CD14-positive monocyte (primary cell): ENCODE measurements at regions not wholly inside any gene's neighbourhood (a gene's known extent, or its start where the extent isn't known, plus 50 kb on each side); places are given as distances from the start of the nearest gene placed in this dataset.

Experiments
- DNase-seq, 3 donors: peaks; one replicate each; pipeline ENCODE4 v3.0.0-alpha.2; 2011 to 2022
- H2AFZ ChIP-seq: 2 replicates; pipeline ENCODE4 v1.6.0; 2012; ENCODE audit warnings: mild to moderate bottlenecking, low read depth, low read length, inconsistent platforms; ENCODE audit not compliant: insufficient read depth, poor library complexity, severe bottlenecking
- H3K27ac ChIP-seq, 2 donors: 1 replicate in 1 of 2; 2 replicates in 1 of 2; pipeline ENCODE4 v1.5.1; 2012 to 2013; ENCODE audit warnings: low read length in 2 of 2, control low read depth in 1 of 2, inconsistent platforms in 1 of 2, low read depth in 1 of 2, mild to moderate bottlenecking in 1 of 2
- H3K27me3 ChIP-seq, 2 donors: one replicate each; pipeline versions ENCODE4 v1.6.0 to v1.6.1; 2011 to 2013; ENCODE audit warnings: low read length in 2 of 2; ENCODE audit not compliant: control insufficient read depth in 2 of 2, insufficient read depth in 2 of 2
- H3K36me3 ChIP-seq, 2 donors: replicated peaks in 1 of 2; 1 replicate in 1 of 2; 2 replicates in 1 of 2; pipeline versions ENCODE4 v1.5.1 to v1.6.1; 2012 to 2013; ENCODE audit warnings: low read length in 2 of 2, control low read depth in 1 of 2, inconsistent platforms in 1 of 2, mild to moderate bottlenecking in 1 of 2; ENCODE audit not compliant: insufficient read depth in 2 of 2, control insufficient read depth in 1 of 2
- H3K4me1 ChIP-seq, 2 donors: 1 replicate in 1 of 2; 2 replicates in 1 of 2; pipeline versions ENCODE4 v1.5.1 to v1.6.1; 2012 to 2013; ENCODE audit warnings: low read length in 2 of 2, control low read depth in 1 of 2, inconsistent platforms in 1 of 2, mild to moderate bottlenecking in 1 of 2, moderate library complexity in 1 of 2; ENCODE audit not compliant: insufficient read depth in 2 of 2, control insufficient read depth in 1 of 2
- H3K4me2 ChIP-seq: replicated peaks from 2 replicates; pipeline ENCODE3; 2012; ENCODE audit warnings: low read length, moderate library complexity, mild to moderate bottlenecking; ENCODE audit not compliant: poor library complexity, severe bottlenecking; ENCODE audit errors: extremely low read depth
- H3K4me3 ChIP-seq, 3 experiments: fragments of 200-600 bp in 1 of 3; sonication (generic) in 1 of 3; replicated peaks in 1 of 3; 1 replicate in 2 of 3; 2 replicates in 1 of 3; pipeline ENCODE4 v1.5.1; 2011 to 2013; ENCODE audit warnings: low read length in 3 of 3, mild to moderate bottlenecking in 3 of 3, control low read depth in 2 of 3, low read depth in 2 of 3, inconsistent platforms in 1 of 3, moderate library complexity in 1 of 3
- H3K79me2 ChIP-seq: 2 replicates; pipeline ENCODE4 v1.6.0; 2012; ENCODE audit warnings: mild to moderate bottlenecking, control low read depth, inconsistent platforms, low read length, moderate library complexity; ENCODE audit not compliant: insufficient read depth
- H3K9ac ChIP-seq: 2 replicates; pipeline ENCODE4 v1.6.0; 2017; ENCODE audit warnings: low read length, mild to moderate bottlenecking; ENCODE audit not compliant: insufficient read depth, poor library complexity, severe bottlenecking
- H3K9me3 ChIP-seq, 2 donors: replicated peaks in 1 of 2; 1 replicate in 1 of 2; 2 replicates in 1 of 2; pipeline versions ENCODE4 v1.5.1 to v1.6.1; 2012 to 2013; ENCODE audit warnings: low read length in 2 of 2, control low read depth in 1 of 2; ENCODE audit not compliant: control insufficient read depth in 1 of 2, insufficient read depth in 1 of 2
- H4K20me1 ChIP-seq: 2 replicates; pipeline ENCODE4 v1.6.0; 2012; ENCODE audit warnings: mild to moderate bottlenecking, low read length, control low read depth, moderate library complexity; ENCODE audit not compliant: insufficient read depth
- H3K27ac Mint-ChIP-seq, 7 donors: one replicate each; pipeline ENCODE4 v1.8.0; 2020; ENCODE audit warnings: mild to moderate bottlenecking in 7 of 7, mixed read lengths in 7 of 7, moderate library complexity in 6 of 7, inconsistent platforms in 2 of 7
- H3K27me3 Mint-ChIP-seq, 3 donors: one replicate each; pipeline ENCODE4 v1.8.0; 2021 to 2022; ENCODE audit warnings: low read depth in 3 of 3, mild to moderate bottlenecking in 3 of 3, mixed read lengths in 3 of 3, moderate library complexity in 3 of 3, inconsistent platforms in 1 of 3
- H3K36me3 Mint-ChIP-seq, 2 donors: one replicate each; pipeline ENCODE4 v1.8.0; 2020; ENCODE audit warnings: mixed read lengths in 2 of 2, inconsistent platforms in 1 of 2, mild to moderate bottlenecking in 1 of 2
- H3K4me1 Mint-ChIP-seq: one replicate; pipeline ENCODE4 v1.8.0; 2020; ENCODE audit warnings: mild to moderate bottlenecking, mixed read lengths
- H3K4me3 Mint-ChIP-seq, 2 donors: one replicate each; pipeline ENCODE4 v1.8.0; 2020; ENCODE audit warnings: mild to moderate bottlenecking in 2 of 2, mixed read lengths in 2 of 2, moderate library complexity in 1 of 2
- H3K9me3 Mint-ChIP-seq, 7 donors: one replicate each; pipeline ENCODE4 v1.8.0; 2020 to 2022; ENCODE audit warnings: mixed read lengths in 7 of 7, mild to moderate bottlenecking in 6 of 7, moderate library complexity in 6 of 7, inconsistent platforms in 2 of 7
- CTCF ChIP-seq: fragments of 200-600 bp; IDR thresholded peaks from one replicate; pipeline ENCODE4 v1.8.0; 2022; ENCODE audit warnings: antibody characterized with exemption, mild to moderate bottlenecking
- WGBS: methylation state at CpG from one replicate; pipeline ENCODE4 v1.1.5; 2013; ENCODE audit warnings: missing lambda C conversion rate; ENCODE audit not compliant: insufficient coverage; 5-methylcytosine and 5-hydroxymethylcytosine counted together
- intact Hi-C, 2 donors: fragments of 100-400 bp; cut with micrococcal nuclease; formaldehyde crosslinking; loops; one replicate each; pipeline versions ENCODE4 v1.15.0 to v1.15.1; 2023

- H3K36me3 Mint-ChIP-seq, result no peaks in the 10 kb centered on the region
- H3K4me1 Mint-ChIP-seq, result peaks cover 56% of the 10 kb centered on the region
- peaks cover 0 to 2% (median 0%) of the 10 kb centered on the region in 7 donors for H3K9me3 Mint-ChIP-seq
- Histone ChIP-seq H3K27me3 (no peaks in the 10 kb centered on the region), H3K4me1 (peaks cover 51 to 56% of the 10 kb centered on the region in 2 donors), H3K9me3 (no peaks in the 10 kb centered on the region), H3K9ac (no peak overlapping the region), H3K36me3 (no peaks in the 10 kb centered on the region), H4K20me1 (no peaks in the 10 kb centered on the region), H3K4me2 (peak overlapping the region; percentile 32), H3K4me3 (peak overlapping the region in 1 of 3 experiments; percentile 29), H3K27ac (peak overlapping the region in 1 of 2 donors; percentile 63), H2AFZ (peak overlapping the region; percentile 44), H3K79me2 (no peaks in the 10 kb centered on the region)
- intact Hi-C loops, result no loop called here
- peaks cover 0 to 2% (median 2%) of the 10 kb centered on the region in 3 donors for H3K27me3 Mint-ChIP-seq
- no CpG with 5 or more reads among the region's 3 CpGs for WGBS
- H3K27ac Mint-ChIP-seq, result peak overlapping the region; percentile 48 to 94 (median 88)
- peak overlapping the region in 1 of 2 donors; percentile 64 for H3K4me3 Mint-ChIP-seq
- TF ChIP-seq CTCF, result no peak
- DNase-seq, result peak; percentile 38 to 68 (median 59)
These were observed 74.6 kb upstream of the GALNT5 start for GRCh38 chr2:157182834-157183396.

- no peak overlapping the region for H3K27ac ChIP-seq
- no peak overlapping the region for H3K4me2 ChIP-seq
- H3K4me1 Mint-ChIP-seq, result peaks cover 47% of the 10 kb centered on the region
- no peaks in the 10 kb centered on the region for H3K9me3 ChIP-seq
- no peaks in the 10 kb centered on the region for H4K20me1 ChIP-seq
- H3K27me3 Mint-ChIP-seq, result peaks cover 0 to 2% (median 2%) of the 10 kb centered on the region in 3 donors
- H3K27ac Mint-ChIP-seq, result peak overlapping the region in 2 of 7 donors; percentile 19 to 48
- 95% methylated on average over 3 of the region's 3 CpGs for WGBS
- TF ChIP-seq CTCF, result no peak
- intact Hi-C loops, result no loop called here
- no peaks in the 10 kb centered on the region for H3K36me3 Mint-ChIP-seq
- H3K79me2 ChIP-seq, result no peaks in the 10 kb centered on the region
- H2AFZ ChIP-seq, result no peak overlapping the region
- H3K4me1 ChIP-seq, result peaks cover 44 to 48% of the 10 kb centered on the region in 2 donors
- no peak overlapping the region for H3K4me3 ChIP-seq
- H3K27me3 ChIP-seq, result no peaks in the 10 kb centered on the region
- H3K9me3 Mint-ChIP-seq, result peaks cover 0 to 2% (median 0%) of the 10 kb centered on the region in 7 donors
- no peaks in the 10 kb centered on the region for H3K36me3 ChIP-seq
- no peak overlapping the region for H3K4me3 Mint-ChIP-seq
- no peak for DNase-seq
- no peak overlapping the region for H3K9ac ChIP-seq
These were observed 73.2 kb upstream of the GALNT5 start for GRCh38 chr2:157184161-157184895.
